SK-MEL-5 (cell line): ENCODE measurements at regions not wholly inside any gene's neighbourhood (a gene's known extent, or its start where the extent isn't known, plus 50 kb on each side); places are given as distances from the start of the nearest gene placed in this dataset.
"Not testable (repeated sequence)": the region's sequence is repeated elsewhere in the genome, so short reads cannot be mapped to it uniquely, and the experiment has no call there.

Experiments
- DNase-seq: peaks from one replicate; pipeline ENCODE4 v3.0.0-alpha.2; 2016; ENCODE audit warnings: low read depth, low spot score
- in situ Hi-C: cut with HindIII; loops from 2 replicates; pipeline ENCODE4 v1.10.0; 2016; ENCODE audit warnings: low sequenced_read_pairs, high pct_unique_total_duplicates, low pct_unique_long_range_greater_than_20kb

GRCh38 chr14:28926122-28926521, 159.5 kb downstream of the FOXG1 start:
- in situ Hi-C loops: no loop called here
- no peak for DNase-seq

DNA sequence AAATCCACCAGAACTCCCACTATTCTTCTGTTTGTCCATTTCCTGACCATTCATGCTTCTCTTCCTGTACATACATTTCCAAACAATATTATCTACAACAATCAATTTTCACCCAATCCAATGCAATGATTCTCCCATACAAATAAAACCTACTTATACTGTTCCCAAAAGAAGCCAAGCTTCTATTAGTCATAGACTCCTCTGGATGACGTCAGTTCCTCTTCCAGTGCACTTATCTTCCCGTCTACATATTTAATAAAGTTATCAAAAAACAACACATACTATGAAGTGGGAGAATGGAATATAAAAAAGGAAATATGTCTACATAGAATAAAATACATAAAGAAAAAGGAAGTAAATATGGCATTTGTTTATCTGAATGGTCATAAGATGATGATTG, 165.4 kb downstream of the FOXG1 start:
- DNase-seq: no peak
- in situ Hi-C loops: no loop called here

DNA sequence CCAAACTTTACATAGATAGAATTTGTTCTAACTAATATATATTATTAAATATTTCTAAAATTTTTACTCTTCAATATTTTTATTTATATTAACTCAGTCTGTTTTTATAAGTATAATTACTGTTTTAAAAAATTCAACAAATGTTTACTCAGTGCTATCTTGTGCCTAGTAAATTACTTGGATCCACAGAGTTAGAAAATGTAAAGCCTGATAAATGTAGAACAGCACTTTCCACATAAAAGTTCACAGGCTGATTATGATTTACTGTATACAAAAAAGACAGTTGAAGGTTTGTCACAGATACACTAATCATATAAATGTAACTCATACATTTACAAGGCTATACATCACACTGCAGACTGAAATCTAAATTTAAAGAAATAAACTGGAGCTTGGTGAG, 170.0 kb downstream of the FOXG1 start:
- in situ Hi-C loops: no loop called here
- DNase-seq: no peak

DNA sequence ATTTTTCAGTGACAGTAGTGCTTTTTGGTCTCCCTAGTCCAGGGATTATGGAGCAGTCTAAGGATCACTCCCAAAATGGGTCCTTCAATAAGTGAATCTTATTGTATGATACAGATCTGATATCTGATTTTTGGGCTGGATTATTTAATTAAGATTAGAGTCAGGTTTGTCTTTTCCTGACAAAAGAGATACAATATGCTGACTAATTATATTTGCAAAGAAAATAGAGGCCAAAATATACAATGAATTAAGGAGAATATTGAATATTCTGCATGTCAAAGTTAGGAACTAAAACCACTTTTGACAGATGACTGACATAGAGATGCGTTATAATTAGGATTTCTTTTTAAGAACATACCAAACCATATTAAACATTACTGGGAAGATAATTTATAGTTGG, 175.2 kb downstream of the FOXG1 start:
- DNase-seq: no peak
- in situ Hi-C loops: no loop called here

GRCh38 chr14:28944605-28945004, 178.0 kb downstream of the FOXG1 start:
- in situ Hi-C loops: no loop called here
- DNase-seq: no peak

DNA sequence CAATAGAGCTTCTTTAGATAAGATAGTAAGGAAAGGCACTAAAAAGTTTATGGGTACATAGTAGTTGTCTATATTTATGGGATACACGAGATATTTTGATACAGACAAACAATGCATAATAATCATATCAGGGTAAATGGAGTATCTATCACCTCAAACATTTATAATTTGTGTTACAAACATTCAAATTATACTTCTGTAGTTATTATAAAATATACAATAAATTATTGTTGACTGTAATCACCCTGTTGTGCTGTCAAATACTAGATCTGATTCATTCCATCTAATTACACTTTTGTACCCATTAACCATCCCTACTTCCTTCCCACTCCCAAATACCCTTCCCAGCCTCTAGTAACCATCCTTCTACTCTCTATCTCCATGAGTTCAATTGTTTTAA, 179.7 kb downstream of the FOXG1 start:
- in situ Hi-C loops: no loop called here
- no peak for DNase-seq

GRCh38 chr14:28949503-28949902, 182.9 kb downstream of the FOXG1 start:
- DNase-seq: no peak
- in situ Hi-C loops: no loop called here

GRCh38 chr14:28952161-28952560, 185.6 kb downstream of the FOXG1 start:
- DNase-seq: no peak
- in situ Hi-C loops: no loop called here

GRCh38 chr14:28952666-28953065, 186.1 kb downstream of the FOXG1 start:
- in situ Hi-C loops: no loop called here
- DNase-seq: no peak

DNA sequence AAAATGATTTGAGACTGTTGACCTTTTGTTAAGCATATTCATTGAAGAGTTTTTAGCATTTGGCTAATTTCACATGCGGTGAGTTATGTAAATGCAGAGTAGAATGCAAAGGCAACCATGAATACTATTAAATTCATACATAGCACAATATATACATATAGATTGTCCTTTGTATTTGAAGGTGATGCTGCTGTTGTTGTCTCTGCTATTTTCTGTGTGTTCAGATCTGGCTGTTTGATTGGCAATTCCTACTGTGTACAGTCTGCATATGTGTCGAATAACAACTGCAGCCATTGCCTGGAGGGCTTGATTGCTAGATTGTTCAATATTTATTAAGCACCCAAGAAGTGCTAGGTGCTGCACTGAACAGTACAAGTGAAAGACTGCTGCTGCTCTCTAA, 187.4 kb downstream of the FOXG1 start:
- in situ Hi-C loops: no loop called here

GRCh38 chr14:28966416-28967233, 200.0 kb downstream of the FOXG1 start:
- no peak for DNase-seq
- in situ Hi-C loops: no loop called here

More for the DNA sequence above, 187.4 kb downstream of the FOXG1 start:
- DNase-seq: no peak

DNA sequence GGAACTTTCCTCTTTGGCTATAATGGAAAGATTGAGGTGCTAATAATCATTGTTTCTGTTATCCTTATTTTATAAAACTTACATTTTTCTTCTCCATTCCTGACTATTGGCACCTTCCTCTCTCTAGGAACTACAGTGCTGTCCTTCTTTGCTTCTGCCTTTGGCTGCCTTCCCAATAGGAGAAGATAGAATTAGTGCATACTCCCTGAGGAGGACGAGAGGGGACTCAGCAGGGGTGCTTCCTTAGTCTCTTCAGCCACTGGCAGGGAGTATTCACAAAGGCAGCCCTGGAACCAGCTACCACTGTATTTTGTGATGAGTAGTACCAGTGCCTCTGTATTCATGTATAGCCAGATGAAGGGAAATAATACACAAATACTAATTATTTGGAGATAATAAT, 208.5 kb downstream of the FOXG1 start:
- in situ Hi-C loops: no loop called here
- no peak for DNase-seq

DNA sequence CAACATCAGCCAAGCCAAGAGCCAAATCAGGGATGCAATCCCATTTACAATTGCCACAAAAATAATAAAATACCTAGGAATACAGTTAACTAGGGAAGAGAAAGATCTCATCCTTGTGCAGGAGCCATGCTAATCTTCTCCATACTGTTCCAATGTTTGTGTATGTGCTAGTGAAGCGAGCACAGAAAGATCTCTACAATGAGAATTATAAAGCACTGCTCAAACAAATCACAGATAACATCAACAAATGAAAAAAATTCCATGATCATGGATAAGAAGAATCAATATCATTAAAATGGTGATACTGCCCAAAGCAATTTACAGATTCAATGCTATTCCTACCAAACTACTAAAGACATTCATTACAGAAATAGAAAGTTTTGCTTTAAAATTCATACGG, 215.6 kb downstream of the FOXG1 start:
- DNase-seq: no peak
- in situ Hi-C loops: no loop called here

DNA sequence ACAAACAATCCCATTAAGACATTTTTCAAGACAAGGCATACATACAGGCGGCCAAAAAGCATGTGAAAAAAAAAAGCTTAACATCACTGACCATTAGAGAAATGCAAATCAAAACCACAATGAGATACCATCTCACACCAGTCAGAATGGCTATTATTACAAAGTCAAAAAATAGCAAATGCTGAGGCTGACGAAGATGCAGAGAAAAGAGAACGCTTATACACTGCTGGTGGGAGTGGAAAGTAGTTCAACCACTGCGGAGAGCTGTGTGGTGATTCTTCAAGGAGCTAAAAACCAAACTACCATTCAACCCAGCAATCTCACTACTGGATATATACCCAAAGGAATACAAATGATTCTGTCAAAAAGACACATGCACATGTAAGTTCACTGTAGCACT, 216.7 kb downstream of the FOXG1 start:
- in situ Hi-C loops: no loop called here
- no peak for DNase-seq

DNA sequence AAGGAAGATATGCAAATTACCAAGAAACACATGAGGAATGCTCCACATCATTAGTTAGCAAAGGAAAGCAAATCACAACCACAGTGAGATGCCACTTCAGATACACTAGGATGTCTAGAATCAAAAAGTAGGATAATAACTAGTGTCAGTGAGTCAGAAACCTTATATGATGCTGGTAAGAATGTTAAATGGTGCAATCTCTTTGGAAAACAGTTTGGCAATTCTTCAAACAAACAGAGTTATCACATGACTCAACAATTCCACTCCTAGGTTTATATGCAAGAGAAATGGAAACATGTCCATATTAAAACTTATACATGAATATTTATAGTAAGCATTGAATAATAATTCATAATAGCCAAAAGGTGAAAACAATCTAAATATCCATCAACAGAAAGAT, 220.9 kb downstream of the FOXG1 start:
- in situ Hi-C loops: no loop called here
- DNase-seq: no peak

- in situ Hi-C loops: not testable (repeated sequence)
Measured at GRCh38 chr14:28997196-28997595, 230.6 kb downstream of the FOXG1 start.

GRCh38 chr14:28999656-29000055, 233.1 kb downstream of the FOXG1 start:
- no peak for DNase-seq
- in situ Hi-C loops: no loop called here

More at GRCh38 chr14:28997196-28997595, 230.6 kb downstream of the FOXG1 start:
- DNase-seq: not testable (repeated sequence)

GRCh38 chr14:29005647-29006046, 239.1 kb downstream of the FOXG1 start:
- no peak for DNase-seq
- in situ Hi-C loops: no loop called here

GRCh38 chr14:29007990-29008389, 241.4 kb downstream of the FOXG1 start:
- in situ Hi-C loops: no loop called here
- no peak for DNase-seq
